ENCODE measurements at regions not wholly inside any gene's neighbourhood (a gene's known extent, or its start where the extent isn't known, plus 50 kb on each side); places are given as distances from the start of the nearest gene placed in this dataset.
"Not testable (repeated sequence)": the region's sequence is repeated elsewhere in the genome, so short reads cannot be mapped to it uniquely, and the experiment has no call there.

DNA sequence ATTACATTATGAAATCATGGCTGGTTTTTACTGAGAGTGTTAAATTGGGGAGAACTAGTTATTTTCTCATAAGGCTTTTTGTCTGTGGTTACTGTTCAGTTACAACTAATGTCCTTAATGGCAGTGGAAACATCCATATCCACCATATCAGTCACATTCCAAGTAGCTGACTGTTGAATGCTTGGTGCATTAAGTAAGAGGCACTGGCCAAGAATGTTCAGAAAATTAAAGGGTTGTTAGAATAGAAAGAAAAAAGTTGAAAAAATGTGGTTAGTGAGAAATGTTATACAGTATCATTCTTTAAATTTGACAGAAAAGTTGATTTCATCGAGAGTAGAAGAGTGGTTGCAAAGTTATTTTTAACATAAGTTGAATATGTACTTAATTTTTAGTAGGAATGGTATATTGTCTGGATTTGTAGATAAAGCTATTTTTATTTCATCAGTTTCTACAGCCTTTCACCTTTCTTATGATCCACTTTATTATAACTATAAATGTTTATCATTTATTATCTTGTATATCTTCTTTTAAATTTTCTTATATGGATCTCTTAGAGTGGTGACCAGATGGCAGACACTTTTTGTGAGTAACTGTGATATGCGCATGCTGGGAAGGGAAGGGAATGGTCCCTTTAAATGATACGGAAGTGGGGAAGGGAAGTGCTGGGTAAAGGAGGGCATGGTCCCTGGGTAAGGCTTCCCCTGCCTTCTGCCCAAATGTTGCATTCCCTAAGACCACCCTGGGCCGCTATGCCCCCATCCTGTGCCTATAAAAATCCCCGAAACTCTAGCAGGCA, 2407.1 kb downstream of the ARAP2 start:
- no peak overlapping the region for H3K4me2 ChIP-seq (ENCODE audit: extremely low read depth, insufficient read depth, low read length)
- TF ChIP-seq, protein P1, sequence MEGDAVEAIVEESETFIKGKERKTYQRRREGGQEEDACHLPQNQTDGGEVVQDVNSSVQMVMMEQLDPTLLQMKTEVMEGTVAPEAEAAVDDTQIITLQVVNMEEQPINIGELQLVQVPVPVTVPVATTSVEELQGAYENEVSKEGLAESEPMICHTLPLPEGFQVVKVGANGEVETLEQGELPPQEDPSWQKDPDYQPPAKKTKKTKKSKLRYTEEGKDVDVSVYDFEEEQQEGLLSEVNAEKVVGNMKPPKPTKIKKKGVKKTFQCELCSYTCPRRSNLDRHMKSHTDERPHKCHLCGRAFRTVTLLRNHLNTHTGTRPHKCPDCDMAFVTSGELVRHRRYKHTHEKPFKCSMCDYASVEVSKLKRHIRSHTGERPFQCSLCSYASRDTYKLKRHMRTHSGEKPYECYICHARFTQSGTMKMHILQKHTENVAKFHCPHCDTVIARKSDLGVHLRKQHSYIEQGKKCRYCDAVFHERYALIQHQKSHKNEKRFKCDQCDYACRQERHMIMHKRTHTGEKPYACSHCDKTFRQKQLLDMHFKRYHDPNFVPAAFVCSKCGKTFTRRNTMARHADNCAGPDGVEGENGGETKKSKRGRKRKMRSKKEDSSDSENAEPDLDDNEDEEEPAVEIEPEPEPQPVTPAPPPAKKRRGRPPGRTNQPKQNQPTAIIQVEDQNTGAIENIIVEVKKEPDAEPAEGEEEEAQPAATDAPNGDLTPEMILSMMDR (conservative IDR thresholded peaks at IDR 0.05 in 1 of 2, IDR thresholded peaks at IDR 0.05 in 1 of 2; ENCODE audit: low read depth in 1 of 2, low read length in 2 of 2): no peak
- TF ChIP-seq EZH2 (IDR thresholded peaks at IDR 0.05; ENCODE audit: low read length, missing control alignments): no peak
- peak; percentile 79 to 91 for DNase-seq (ENCODE audit: low read depth in 2 of 2)
- H3K9me3 ChIP-seq (ENCODE audit: control insufficient read depth, insufficient read depth, low read depth, low read length): no peaks in the 10 kb centered on the region
- no peak overlapping the region for H3K27ac ChIP-seq (ENCODE audit: insufficient read depth, low read length)
- H3K4me3 ChIP-seq (replicated peaks in 1 of 4; ENCODE audit: control extremely low read depth in 1 of 4, insufficient read depth in 1 of 4, low read depth in 3 of 4, low read length in 4 of 4): no peak overlapping the region
- H3K36me3 ChIP-seq (ENCODE audit: control insufficient read depth, insufficient read depth, low read length): no peaks in the 10 kb centered on the region
- peak overlapping the region; percentile 18 for H2AFZ ChIP-seq (ENCODE audit: low read length)
- H3K9ac ChIP-seq (ENCODE audit: insufficient read depth, low read length): no peak overlapping the region
- H3K4me1 ChIP-seq (ENCODE audit: control insufficient read depth, extremely low read depth, insufficient read depth, low read length): no peaks in the 10 kb centered on the region
- H3K27me3 ChIP-seq (ENCODE audit: control insufficient read depth, insufficient read depth, low read length): no peaks in the 10 kb centered on the region
- no peaks in the 10 kb centered on the region for H3K79me2 ChIP-seq (ENCODE audit: control insufficient read depth, insufficient read depth, low read length)
- no peaks in the 10 kb centered on the region for H4K20me1 ChIP-seq (ENCODE audit: control insufficient read depth, extremely low read depth, insufficient read depth, low read length)

DNA sequence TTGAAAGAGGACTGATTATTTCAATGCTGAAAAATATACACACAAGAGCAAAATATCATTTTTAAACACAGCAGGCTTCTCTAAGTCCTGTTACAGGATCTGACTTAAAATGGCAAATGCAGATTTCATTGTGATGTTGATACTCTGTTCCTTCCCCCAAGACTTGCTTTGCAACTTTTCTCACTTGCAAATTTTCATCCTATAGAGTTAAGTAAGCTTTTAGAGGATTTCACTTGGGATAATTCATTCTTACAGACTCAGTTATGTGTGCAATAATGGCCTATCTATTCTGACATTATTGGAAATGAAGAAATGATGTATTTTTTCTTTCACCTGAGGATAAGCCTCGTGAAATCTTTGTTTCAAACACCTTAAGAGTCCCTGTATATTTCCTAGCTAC, 2403.2 kb downstream of the ARAP2 start:
- H3K79me2 ChIP-seq (ENCODE audit: control insufficient read depth, insufficient read depth, low read length): no peaks in the 10 kb centered on the region
- no peaks in the 10 kb centered on the region for H3K4me1 ChIP-seq (ENCODE audit: control insufficient read depth, extremely low read depth, insufficient read depth, low read length)
- H3K4me2 ChIP-seq (ENCODE audit: extremely low read depth, insufficient read depth, low read length): no peak overlapping the region
- H3K4me3 ChIP-seq (replicated peaks in 1 of 4; ENCODE audit: control extremely low read depth in 1 of 4, insufficient read depth in 1 of 4, low read depth in 3 of 4, low read length in 4 of 4): no peak overlapping the region
- no peaks in the 10 kb centered on the region for H3K9me3 ChIP-seq (ENCODE audit: control insufficient read depth, insufficient read depth, low read depth, low read length)
- DNase-seq (ENCODE audit: low read depth in 2 of 2): no peak
- H3K36me3 ChIP-seq (ENCODE audit: control insufficient read depth, insufficient read depth, low read length): no peaks in the 10 kb centered on the region
- TF ChIP-seq, protein P1 (conservative IDR thresholded peaks at IDR 0.05 in 1 of 2, IDR thresholded peaks at IDR 0.05 in 1 of 2; ENCODE audit: low read depth in 1 of 2, low read length in 2 of 2): no peak
- TF ChIP-seq EZH2 (IDR thresholded peaks at IDR 0.05; ENCODE audit: low read length, missing control alignments): no peak
- no peak overlapping the region for H3K27ac ChIP-seq (ENCODE audit: insufficient read depth, low read length)
- no peaks in the 10 kb centered on the region for H4K20me1 ChIP-seq (ENCODE audit: control insufficient read depth, extremely low read depth, insufficient read depth, low read length)
- no peaks in the 10 kb centered on the region for H3K27me3 ChIP-seq (ENCODE audit: control insufficient read depth, insufficient read depth, low read length)
- no peak overlapping the region for H3K9ac ChIP-seq (ENCODE audit: insufficient read depth, low read length)
- H2AFZ ChIP-seq (ENCODE audit: low read length): no peak overlapping the region

DNA sequence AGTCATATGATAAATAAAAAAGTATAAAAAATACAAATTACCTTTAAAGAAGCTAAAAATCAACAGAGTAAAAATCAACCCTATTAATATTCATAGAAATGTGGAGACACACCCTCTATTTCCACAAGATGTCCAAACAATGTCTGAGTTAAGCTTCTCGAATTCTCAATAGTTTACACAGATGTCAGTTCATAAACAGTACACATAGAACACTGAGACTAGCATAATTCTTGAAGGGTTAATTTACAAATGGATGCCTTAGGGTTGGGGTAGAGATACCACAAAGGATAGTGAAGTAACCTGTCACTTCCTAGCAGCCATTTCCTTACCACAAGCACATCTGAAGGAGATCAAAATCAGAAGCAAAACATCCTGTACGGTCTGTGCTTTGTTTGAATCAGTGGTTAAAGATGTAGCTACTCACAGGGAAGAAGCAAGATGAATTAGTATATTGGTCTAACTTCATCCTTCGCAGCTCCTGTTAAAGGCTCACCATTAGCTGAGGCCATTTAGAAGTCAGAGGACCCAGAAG, 2393.9 kb downstream of the ARAP2 start:
- Histone ChIP-seq H3K9ac (ENCODE audit: insufficient read depth, low read length) (no peak overlapping the region), H3K4me3 (replicated peaks in 1 of 4; ENCODE audit: control extremely low read depth in 1 of 4, insufficient read depth in 1 of 4, low read depth in 3 of 4, low read length in 4 of 4) (no peak overlapping the region), H3K36me3 (ENCODE audit: control insufficient read depth, insufficient read depth, low read length) (no peaks in the 10 kb centered on the region), H3K27ac (ENCODE audit: insufficient read depth, low read length) (no peak overlapping the region), H2AFZ (ENCODE audit: low read length) (no peak overlapping the region), H3K4me1 (ENCODE audit: control insufficient read depth, extremely low read depth, insufficient read depth, low read length) (no peaks in the 10 kb centered on the region), H3K79me2 (ENCODE audit: control insufficient read depth, insufficient read depth, low read length) (no peaks in the 10 kb centered on the region), H3K4me2 (ENCODE audit: extremely low read depth, insufficient read depth, low read length) (no peak overlapping the region), H3K27me3 (ENCODE audit: control insufficient read depth, insufficient read depth, low read length) (no peaks in the 10 kb centered on the region), H3K9me3 (ENCODE audit: control insufficient read depth, insufficient read depth, low read depth, low read length) (no peaks in the 10 kb centered on the region), H4K20me1 (ENCODE audit: control insufficient read depth, extremely low read depth, insufficient read depth, low read length) (no peaks in the 10 kb centered on the region)
- peak in 1 of 2 donors; percentile 65 for DNase-seq (ENCODE audit: low read depth in 2 of 2)
- TF ChIP-seq, protein P1 (conservative IDR thresholded peaks at IDR 0.05 in 1 of 2, IDR thresholded peaks at IDR 0.05 in 1 of 2; ENCODE audit: low read depth in 1 of 2, low read length in 2 of 2): no peak
- no peak for TF ChIP-seq EZH2 (IDR thresholded peaks at IDR 0.05; ENCODE audit: low read length, missing control alignments)

DNA sequence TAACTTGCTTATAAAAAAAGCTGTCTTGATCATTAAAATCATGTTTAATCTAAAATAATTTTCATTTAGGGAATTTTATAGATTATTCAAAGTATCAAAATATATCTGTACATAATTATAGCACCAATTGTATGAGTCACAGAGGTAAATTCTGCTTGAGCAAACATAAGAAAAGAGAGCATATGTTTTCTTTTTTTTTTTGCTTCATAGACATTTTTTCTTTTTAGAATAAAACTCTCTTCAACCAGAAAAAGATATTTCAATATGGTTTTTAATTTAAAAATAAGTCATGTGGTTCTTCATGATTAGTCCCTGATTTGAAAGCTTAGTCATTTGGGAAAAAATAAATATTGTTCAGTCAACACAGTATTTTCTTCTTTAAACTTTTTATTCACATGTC, 2390.6 kb downstream of the ARAP2 start:
- DNase-seq (ENCODE audit: low read depth in 2 of 2); H3K9me3 ChIP-seq (ENCODE audit: control insufficient read depth, insufficient read depth, low read depth, low read length); H2AFZ ChIP-seq (ENCODE audit: low read length); H3K4me1 ChIP-seq (ENCODE audit: control insufficient read depth, extremely low read depth, insufficient read depth, low read length); H3K79me2 ChIP-seq (ENCODE audit: control insufficient read depth, insufficient read depth, low read length); H3K36me3 ChIP-seq (ENCODE audit: control insufficient read depth, insufficient read depth, low read length); H4K20me1 ChIP-seq (ENCODE audit: control insufficient read depth, extremely low read depth, insufficient read depth, low read length); H3K4me2 ChIP-seq (ENCODE audit: extremely low read depth, insufficient read depth, low read length); H3K9ac ChIP-seq (ENCODE audit: insufficient read depth, low read length); H3K27ac ChIP-seq (ENCODE audit: insufficient read depth, low read length); H3K4me3 ChIP-seq (replicated peaks in 1 of 4; ENCODE audit: control extremely low read depth in 1 of 4, insufficient read depth in 1 of 4, low read depth in 3 of 4, low read length in 4 of 4); H3K27me3 ChIP-seq (ENCODE audit: control insufficient read depth, insufficient read depth, low read length): not testable (repeated sequence)

All from fibroblast of lung (primary cell).